Activated T-cell treated with anti-CD3 and anti-CD28 coated beads for 24 hours (primary cell): ENCODE measurements at regions not wholly inside any gene's neighbourhood (a gene's known extent, or its start where the extent isn't known, plus 50 kb on each side); places are given as distances from the start of the nearest gene placed in this dataset.

Experiments used
- DNase-seq: peaks from one replicate; pipeline ENCODE4 v3.0.0-alpha.2; 2020; ENCODE audit warnings: low read depth

GRCh38 chr2:134122610-134123009, 131.3 kb upstream of the MGAT5 start:
- no peak for DNase-seq

- DNase-seq, result no peak
These were observed 130.5 kb upstream of the MGAT5 start for GRCh38 chr2:134123332-134123731.

- DNase-seq, result no peak
These were observed 129.7 kb upstream of the MGAT5 start for GRCh38 chr2:134124047-134124753.

- peak; percentile 63 for DNase-seq
These were observed 126.4 kb upstream of the MGAT5 start for GRCh38 chr2:134127496-134127895.

GRCh38 chr2:134128746-134129145, 125.1 kb upstream of the MGAT5 start:
- DNase-seq, result no peak

- DNase-seq, result no peak
These were observed 123.9 kb upstream of the MGAT5 start for GRCh38 chr2:134129900-134130537.

GRCh38 chr2:134131681-134132489, 122.0 kb upstream of the MGAT5 start:
- no peak for DNase-seq

- DNase-seq, result no peak
These were observed 121.4 kb upstream of the MGAT5 start for GRCh38 chr2:134132490-134132857.

- DNase-seq, result no peak
These were observed 120.1 kb upstream of the MGAT5 start for GRCh38 chr2:134133622-134134312.

GRCh38 chr2:134134313-134134706, 119.6 kb upstream of the MGAT5 start:
- DNase-seq, result no peak

- no peak for DNase-seq
These were observed 119.0 kb upstream of the MGAT5 start for GRCh38 chr2:134134827-134135226.

- DNase-seq, result no peak
These were observed 118.1 kb upstream of the MGAT5 start for GRCh38 chr2:134135793-134136192.

GRCh38 chr2:134136731-134137130, 117.1 kb upstream of the MGAT5 start:
- no peak for DNase-seq

- no peak for DNase-seq
These were observed 116.7 kb upstream of the MGAT5 start for GRCh38 chr2:134137182-134137611.

GRCh38 chr2:134138115-134138514, 115.8 kb upstream of the MGAT5 start:
- no peak for DNase-seq

GRCh38 chr2:134139611-134140010, 114.3 kb upstream of the MGAT5 start:
- DNase-seq, result no peak

GRCh38 chr2:134140251-134140661, 113.6 kb upstream of the MGAT5 start:
- DNase-seq, result no peak

GRCh38 chr2:134141598-134142340, 112.1 kb upstream of the MGAT5 start:
- DNase-seq, result no peak

GRCh38 chr2:134142341-134142738, 111.5 kb upstream of the MGAT5 start:
- no peak for DNase-seq

- no peak for DNase-seq
These were observed 111.0 kb upstream of the MGAT5 start for GRCh38 chr2:134142903-134143302.

GRCh38 chr2:134143568-134143967, 110.3 kb upstream of the MGAT5 start:
- DNase-seq, result no peak
